B cell (primary cell): ENCODE measurements at regions not wholly inside any gene's neighbourhood (a gene's known extent, or its start where the extent isn't known, plus 50 kb on each side); places are given as distances from the start of the nearest gene placed in this dataset.

Experiments used
- ATAC-seq: fragments of 200-7000 bp; cut with Tn5 transposase; one replicate; pipeline ENCODE4 v1.10.0; 2021; ENCODE audit warnings: low read depth, mild to moderate bottlenecking, moderate number of reproducible peaks, moderate library complexity
- CTCF ChIA-PET: fragments of 350-600 bp; sonication (Branson Sonifier 250); formaldehyde crosslinking; loops from one replicate; lab custom pipeline; 2021; ENCODE audit warnings: antibody characterized with exemption, inconsistent platforms; lab: Charles Lee
- POLR2A ChIA-PET: fragments of 350-600 bp; sonication (Branson Sonifier 250); formaldehyde crosslinking; loops from one replicate; lab custom pipeline; 2021; ENCODE audit warnings: antibody characterized with exemption; lab: Charles Lee
- DNase-seq: peaks from one replicate; pipeline ENCODE4 v3.0.0; 2013
- H2AFZ ChIP-seq: 2 replicates; pipeline ENCODE4 v1.6.1; 2012; ENCODE audit warnings: mild to moderate bottlenecking, low read depth, low read length; ENCODE audit not compliant: insufficient read depth, poor library complexity, severe bottlenecking
- H3K27ac ChIP-seq, 2 donors: 1 replicate in 1 of 2; 2 replicates in 1 of 2; pipeline ENCODE4 v1.5.1; 2012 to 2013; ENCODE audit warnings: low read length in 2 of 2, mild to moderate bottlenecking in 2 of 2, moderate library complexity in 1 of 2
- H3K27me3 ChIP-seq, 4 experiments: fragments of 200-600 bp in 1 of 4; sonication (generic) in 1 of 4; replicated peaks in 1 of 4; 1 replicate in 2 of 4; 2 replicates in 2 of 4; pipeline versions ENCODE4 v1.6.1 to v1.7.0; 2013 to 2016; ENCODE audit warnings: low read length in 3 of 4, mild to moderate bottlenecking in 2 of 4, mixed read lengths in 1 of 4, moderate library complexity in 1 of 4; ENCODE audit not compliant: insufficient read depth in 4 of 4, control insufficient read depth in 3 of 4; ENCODE audit errors: control extremely low read depth in 1 of 4
- H3K36me3 ChIP-seq, 2 experiments: replicated peaks in 1 of 2; 1 replicate in 1 of 2; 2 replicates in 1 of 2; pipeline versions ENCODE4 v1.6.1 to v1.7.1; 2013; ENCODE audit warnings: low read length in 1 of 2; ENCODE audit not compliant: insufficient read depth in 2 of 2, control insufficient read depth in 1 of 2; ENCODE audit errors: control extremely low read depth in 1 of 2, extremely low read depth in 1 of 2
- H3K4me1 ChIP-seq, 2 donors: fragments of 200-600 bp in 1 of 2; sonication (generic) in 1 of 2; 1 replicate in 1 of 2; 2 replicates in 1 of 2; pipeline versions ENCODE4 v1.5.1 to v1.6.1; 2013 to 2017; ENCODE audit warnings: low read length in 2 of 2; ENCODE audit not compliant: control insufficient read depth in 2 of 2, insufficient read depth in 2 of 2
- H3K4me2 ChIP-seq: replicated peaks from 2 replicates; pipeline ENCODE3; 2012; ENCODE audit warnings: mild to moderate bottlenecking, low read depth, low read length; ENCODE audit not compliant: poor library complexity, severe bottlenecking
- H3K4me3 ChIP-seq, 5 experiments: fragments of 200-600 bp in 1 of 5; sonication (generic) in 1 of 5; 1 replicate in 3 of 5; 2 replicates in 2 of 5; pipeline versions ENCODE4 v1.5.1 to v1.7.0; 2011 to 2016; ENCODE audit warnings: low read length in 4 of 5, mild to moderate bottlenecking in 4 of 5, low read depth in 2 of 5, control low read depth in 1 of 5, moderate library complexity in 1 of 5; ENCODE audit not compliant: insufficient read depth in 1 of 5; ENCODE audit errors: control extremely low read depth in 1 of 5, extremely low read depth in 1 of 5
- H3K79me2 ChIP-seq: fragments of 200-600 bp; sonication (generic); one replicate; pipeline ENCODE4 v1.6.0; 2016; ENCODE audit warnings: low read length; ENCODE audit not compliant: control insufficient read depth, insufficient read depth
- H3K9ac ChIP-seq: fragments of 200-600 bp; sonication (generic); 2 replicates; pipeline ENCODE4 v1.6.1; 2017; ENCODE audit warnings: mild to moderate bottlenecking, low read length, moderate library complexity
- H3K9me3 ChIP-seq, 3 donors: one replicate each; pipeline versions ENCODE4 v1.6.1 to v1.7.1; 2013; ENCODE audit warnings: low read length in 2 of 3; ENCODE audit not compliant: control insufficient read depth in 2 of 3, insufficient read depth in 1 of 3; ENCODE audit errors: control extremely low read depth in 1 of 3
- H4K20me1 ChIP-seq: 2 replicates; pipeline ENCODE4 v1.6.0; 2012; ENCODE audit warnings: mild to moderate bottlenecking, low read length; ENCODE audit not compliant: insufficient read depth, control insufficient read depth, poor library complexity, severe bottlenecking
- H3K27ac Mint-ChIP-seq: one replicate; pipeline ENCODE4 v1.8.0; 2021; ENCODE audit warnings: mixed read lengths
- H3K27me3 Mint-ChIP-seq: one replicate; pipeline ENCODE4 v1.8.0; 2021; ENCODE audit warnings: mixed read lengths
- H3K4me1 Mint-ChIP-seq: one replicate; pipeline ENCODE4 v1.8.0; 2021; ENCODE audit warnings: mixed read lengths
- H3K4me3 Mint-ChIP-seq: one replicate; pipeline ENCODE4 v1.8.0; 2021; ENCODE audit warnings: mixed read lengths
- H3K9me3 Mint-ChIP-seq: one replicate; pipeline ENCODE4 v1.8.0; 2022; ENCODE audit warnings: mixed read lengths; ENCODE audit not compliant: insufficient read depth
- EZH2 ChIP-seq: IDR thresholded peaks from 2 replicates; pipeline ENCODE4 v1.6.1; 2012; ENCODE audit warnings: borderline replicate concordance, low read depth, mild to moderate bottlenecking, moderate library complexity, low read length; ENCODE audit not compliant: insufficient read depth, poor library complexity, severe bottlenecking
- WGBS: methylation state at CpG from one replicate; pipeline ENCODE4 v1.1.5; 2013; ENCODE audit warnings: missing lambda C conversion rate; ENCODE audit not compliant: insufficient coverage; 5-methylcytosine and 5-hydroxymethylcytosine counted together
- intact Hi-C: fragments of 100-400 bp; cut with micrococcal nuclease; formaldehyde crosslinking; loops from one replicate; pipeline ENCODE4 v1.10.0; 2022
- TF ChIP-seq, protein P1 (sequence below): fragments of 200-600 bp; IDR thresholded peaks from one replicate; pipeline ENCODE4 v1.8.0; 2022; ENCODE audit warnings: antibody characterized with exemption, mild to moderate bottlenecking

DNA sequence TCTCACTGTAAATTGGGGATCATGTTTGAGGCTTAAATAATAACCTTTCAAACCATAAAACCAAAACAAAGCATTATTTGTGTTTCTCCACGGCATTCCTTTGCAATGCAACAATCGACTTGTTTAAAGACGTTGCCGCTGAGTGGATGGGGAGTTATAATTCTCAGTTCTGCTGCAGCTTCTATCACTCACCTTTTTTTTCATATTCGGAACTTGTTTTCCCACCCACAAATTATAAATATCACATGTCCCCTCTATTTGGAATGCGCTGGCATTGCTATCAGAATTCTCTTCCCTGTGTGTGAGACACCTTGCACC lies 372.8 kb upstream of the SMIM21 start:
- WGBS, result 100% methylated on average over 2 of the region's 6 CpGs
- H3K27ac ChIP-seq, result no peak overlapping the region
- H3K4me1 ChIP-seq, result no peaks in the 10 kb centered on the region
- DNase-seq (no peak), ATAC-seq (no peak)
- Mint-ChIP-seq H3K9me3 (no peaks in the 10 kb centered on the region), H3K4me3 (no peak overlapping the region), H3K4me1 (no peaks in the 10 kb centered on the region), H3K27ac (no peak overlapping the region), H3K27me3 (no peaks in the 10 kb centered on the region)
- H3K27me3 ChIP-seq, result no peaks in the 10 kb centered on the region
- no peak overlapping the region for H2AFZ ChIP-seq
- CTCF ChIA-PET, result no interaction called here
- H3K9ac ChIP-seq, result no peak overlapping the region
- H3K4me3 ChIP-seq, result no peak overlapping the region
- no peaks in the 10 kb centered on the region for H3K9me3 ChIP-seq
- POLR2A ChIA-PET, result no interaction called here
- TF ChIP-seq, protein P1, sequence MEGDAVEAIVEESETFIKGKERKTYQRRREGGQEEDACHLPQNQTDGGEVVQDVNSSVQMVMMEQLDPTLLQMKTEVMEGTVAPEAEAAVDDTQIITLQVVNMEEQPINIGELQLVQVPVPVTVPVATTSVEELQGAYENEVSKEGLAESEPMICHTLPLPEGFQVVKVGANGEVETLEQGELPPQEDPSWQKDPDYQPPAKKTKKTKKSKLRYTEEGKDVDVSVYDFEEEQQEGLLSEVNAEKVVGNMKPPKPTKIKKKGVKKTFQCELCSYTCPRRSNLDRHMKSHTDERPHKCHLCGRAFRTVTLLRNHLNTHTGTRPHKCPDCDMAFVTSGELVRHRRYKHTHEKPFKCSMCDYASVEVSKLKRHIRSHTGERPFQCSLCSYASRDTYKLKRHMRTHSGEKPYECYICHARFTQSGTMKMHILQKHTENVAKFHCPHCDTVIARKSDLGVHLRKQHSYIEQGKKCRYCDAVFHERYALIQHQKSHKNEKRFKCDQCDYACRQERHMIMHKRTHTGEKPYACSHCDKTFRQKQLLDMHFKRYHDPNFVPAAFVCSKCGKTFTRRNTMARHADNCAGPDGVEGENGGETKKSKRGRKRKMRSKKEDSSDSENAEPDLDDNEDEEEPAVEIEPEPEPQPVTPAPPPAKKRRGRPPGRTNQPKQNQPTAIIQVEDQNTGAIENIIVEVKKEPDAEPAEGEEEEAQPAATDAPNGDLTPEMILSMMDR, result no peak
- TF ChIP-seq EZH2, result no peak
- no peaks in the 10 kb centered on the region for H3K79me2 ChIP-seq
- no peaks in the 10 kb centered on the region for H4K20me1 ChIP-seq
- H3K36me3 ChIP-seq, result no peaks in the 10 kb centered on the region
- H3K4me2 ChIP-seq, result no peak overlapping the region
- intact Hi-C loops, result no loop called here

DNA sequence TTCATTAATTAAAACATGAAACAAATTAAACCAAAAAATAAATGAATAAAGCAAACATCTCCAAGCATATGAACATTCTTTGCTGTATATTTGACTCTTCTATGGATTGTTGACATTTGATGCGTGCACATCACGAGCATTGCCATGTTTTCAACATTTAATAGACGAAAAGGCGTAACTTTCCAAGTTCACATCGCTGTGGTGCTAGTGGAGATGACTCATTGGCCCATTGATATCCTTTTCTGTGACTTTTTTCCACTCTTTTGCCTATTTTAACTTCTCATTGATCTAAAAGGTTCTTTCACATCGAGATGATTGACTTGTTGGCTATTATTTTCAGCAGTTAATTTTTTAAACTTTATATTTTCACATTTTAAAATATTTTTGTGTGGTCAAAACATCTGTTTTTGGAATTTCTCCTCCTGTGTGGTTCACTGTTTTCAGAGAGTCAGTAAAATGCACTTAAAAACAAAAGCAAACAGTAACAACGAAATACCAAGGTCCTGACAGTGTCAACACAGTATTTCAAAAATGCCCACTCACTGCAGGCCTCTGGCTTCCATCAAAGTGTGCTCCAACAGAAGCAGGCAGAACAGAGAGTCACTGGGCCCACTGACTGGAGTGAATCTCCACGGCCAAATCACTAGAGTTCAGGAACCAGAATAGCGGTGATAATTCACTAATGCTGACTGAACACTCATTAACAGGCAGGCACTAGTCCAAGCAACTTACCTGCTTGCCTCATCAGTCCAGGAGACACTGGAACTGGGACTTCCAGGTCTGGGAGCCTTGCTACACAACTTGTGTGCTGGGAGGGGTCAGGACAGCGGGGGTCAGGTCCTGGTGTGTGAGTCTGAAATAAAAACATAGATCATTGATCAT lies 372.2 kb upstream of the SMIM21 start:
- Histone ChIP-seq H3K9me3 (no peaks in the 10 kb centered on the region), H4K20me1 (no peaks in the 10 kb centered on the region), H2AFZ (no peak overlapping the region), H3K9ac (no peak overlapping the region), H3K4me1 (no peaks in the 10 kb centered on the region), H3K4me2 (no peak overlapping the region), H3K4me3 (no peak overlapping the region), H3K79me2 (no peaks in the 10 kb centered on the region), H3K27me3 (no peaks in the 10 kb centered on the region), H3K36me3 (no peaks in the 10 kb centered on the region), H3K27ac (no peak overlapping the region)
- Mint-ChIP-seq H3K9me3 (no peaks in the 10 kb centered on the region), H3K27ac (no peak overlapping the region), H3K27me3 (no peaks in the 10 kb centered on the region), H3K4me3 (no peak overlapping the region), H3K4me1 (no peaks in the 10 kb centered on the region)
- CTCF ChIA-PET, result no interaction called here
- TF ChIP-seq, protein P1, result no peak
- TF ChIP-seq EZH2, result no peak
- intact Hi-C loops, result no loop called here
- POLR2A ChIA-PET, result no interaction called here
- WGBS, result 57% methylated on average over 3 of the region's 10 CpGs
- DNase-seq (no peak), ATAC-seq (no peak)
